Vagina (tissue), 2 donors: ENCODE measurements at regions not wholly inside any gene's neighbourhood (a gene's known extent, or its start where the extent isn't known, plus 50 kb on each side); places are given as distances from the start of the nearest gene placed in this dataset.

ENCODE experiments used
- POLR2A ChIP-seq, 2 donors: fragments of 450-650 bp; IDR thresholded peaks; one replicate each; pipeline ENCODE4 v1.6.1; 2017; ENCODE audit warnings: antibody characterized with exemption in 2 of 2, mild to moderate bottlenecking in 2 of 2, moderate library complexity in 2 of 2
- POLR2AphosphoS5 ChIP-seq, 2 donors: sonication (generic); formaldehyde crosslinking; IDR thresholded peaks; one replicate each; pipeline ENCODE4 v1.9.0; 2017; ENCODE audit warnings: antibody characterized with exemption in 2 of 2, mild to moderate bottlenecking in 2 of 2, low read depth in 1 of 2; ENCODE audit not compliant: insufficient read depth in 1 of 2
- TF ChIP-seq, protein P1 (sequence below), 3 experiments: fragments of 450-650 bp in 2 of 3; fragments of 200-600 bp in 1 of 3; sonication (generic) in 1 of 3; IDR thresholded peaks; one replicate each; pipeline ENCODE4 v1.5.1; 2017 to 2019; ENCODE audit warnings: antibody characterized with exemption in 3 of 3, mild to moderate bottlenecking in 2 of 3, moderate library complexity in 2 of 3

DNA sequence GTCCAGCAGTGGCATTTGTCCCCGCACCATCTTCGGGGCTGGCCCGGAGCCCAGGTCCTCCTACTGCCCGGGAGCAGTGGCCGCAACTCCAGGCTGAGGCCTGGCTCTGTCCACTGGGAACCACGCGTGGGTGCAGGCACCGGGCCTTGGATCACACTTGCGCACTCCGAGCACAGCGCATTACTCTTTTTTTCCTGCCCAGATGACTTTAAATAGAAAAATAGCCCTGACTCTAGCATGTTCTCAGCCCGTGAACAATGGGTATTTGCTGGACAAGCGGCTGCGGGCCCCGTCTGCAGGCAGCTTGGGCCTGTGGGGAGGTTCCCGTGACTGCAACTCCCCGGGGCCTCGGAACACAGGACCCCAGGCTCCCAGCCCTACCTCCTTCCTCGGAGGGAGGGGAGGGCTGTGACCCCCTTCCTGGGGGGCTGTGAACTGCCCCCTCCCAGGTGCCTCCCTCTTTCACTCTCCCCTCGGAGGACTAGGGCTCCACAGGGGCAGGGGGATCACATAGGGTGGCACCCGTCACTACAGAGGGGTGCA, 162.2 kb downstream of the TBXT start:
- TF ChIP-seq, protein P1, sequence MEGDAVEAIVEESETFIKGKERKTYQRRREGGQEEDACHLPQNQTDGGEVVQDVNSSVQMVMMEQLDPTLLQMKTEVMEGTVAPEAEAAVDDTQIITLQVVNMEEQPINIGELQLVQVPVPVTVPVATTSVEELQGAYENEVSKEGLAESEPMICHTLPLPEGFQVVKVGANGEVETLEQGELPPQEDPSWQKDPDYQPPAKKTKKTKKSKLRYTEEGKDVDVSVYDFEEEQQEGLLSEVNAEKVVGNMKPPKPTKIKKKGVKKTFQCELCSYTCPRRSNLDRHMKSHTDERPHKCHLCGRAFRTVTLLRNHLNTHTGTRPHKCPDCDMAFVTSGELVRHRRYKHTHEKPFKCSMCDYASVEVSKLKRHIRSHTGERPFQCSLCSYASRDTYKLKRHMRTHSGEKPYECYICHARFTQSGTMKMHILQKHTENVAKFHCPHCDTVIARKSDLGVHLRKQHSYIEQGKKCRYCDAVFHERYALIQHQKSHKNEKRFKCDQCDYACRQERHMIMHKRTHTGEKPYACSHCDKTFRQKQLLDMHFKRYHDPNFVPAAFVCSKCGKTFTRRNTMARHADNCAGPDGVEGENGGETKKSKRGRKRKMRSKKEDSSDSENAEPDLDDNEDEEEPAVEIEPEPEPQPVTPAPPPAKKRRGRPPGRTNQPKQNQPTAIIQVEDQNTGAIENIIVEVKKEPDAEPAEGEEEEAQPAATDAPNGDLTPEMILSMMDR (IDR thresholded peaks at IDR 0.05), result no peak
- TF ChIP-seq POLR2AphosphoS5 (IDR thresholded peaks at IDR 0.05; ENCODE audit: insufficient read depth in 1 of 2, low read depth in 1 of 2), result peak in 1 of 2 donors; percentile 19
- TF ChIP-seq POLR2A (IDR thresholded peaks at IDR 0.05), result no peak
